GM12875 (cell line): ENCODE measurements at regions not wholly inside any gene's neighbourhood (a gene's known extent, or its start where the extent isn't known, plus 50 kb on each side); places are given as distances from the start of the nearest gene placed in this dataset.

ENCODE experiments used
- H3K4me3 ChIP-seq: one replicate; pipeline ENCODE4 v1.5.1; 2011; ENCODE audit warnings: low read depth, low read length, control low read depth
- TF ChIP-seq, protein P1 (sequence below): IDR thresholded peaks from 2 replicates; pipeline ENCODE4 v1.5.1; 2011; ENCODE audit warnings: low read depth, mild to moderate bottlenecking, control low read depth, inconsistent platforms, low read length, moderate library complexity, borderline replicate concordance; ENCODE audit not compliant: insufficient read depth

DNA sequence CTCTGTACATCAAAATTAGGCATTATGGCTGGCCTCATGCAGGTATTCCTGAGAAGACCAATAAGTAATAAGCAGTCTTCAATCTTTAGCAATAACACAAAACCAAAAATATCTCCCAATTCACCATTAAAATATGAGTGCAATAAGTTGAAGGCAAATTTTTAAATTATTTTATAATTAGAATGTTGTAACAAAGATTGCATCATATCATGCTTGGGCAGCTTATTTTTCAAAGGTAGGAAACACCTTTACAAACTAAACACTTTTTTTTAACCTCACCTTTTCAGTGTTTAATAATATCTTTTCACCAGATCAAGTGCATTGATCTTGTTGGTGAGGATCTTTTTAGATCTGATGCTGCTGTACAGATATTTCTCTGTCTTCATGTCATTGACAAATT lies 592.9 kb upstream of the PITX2 start:
- TF ChIP-seq, protein P1, sequence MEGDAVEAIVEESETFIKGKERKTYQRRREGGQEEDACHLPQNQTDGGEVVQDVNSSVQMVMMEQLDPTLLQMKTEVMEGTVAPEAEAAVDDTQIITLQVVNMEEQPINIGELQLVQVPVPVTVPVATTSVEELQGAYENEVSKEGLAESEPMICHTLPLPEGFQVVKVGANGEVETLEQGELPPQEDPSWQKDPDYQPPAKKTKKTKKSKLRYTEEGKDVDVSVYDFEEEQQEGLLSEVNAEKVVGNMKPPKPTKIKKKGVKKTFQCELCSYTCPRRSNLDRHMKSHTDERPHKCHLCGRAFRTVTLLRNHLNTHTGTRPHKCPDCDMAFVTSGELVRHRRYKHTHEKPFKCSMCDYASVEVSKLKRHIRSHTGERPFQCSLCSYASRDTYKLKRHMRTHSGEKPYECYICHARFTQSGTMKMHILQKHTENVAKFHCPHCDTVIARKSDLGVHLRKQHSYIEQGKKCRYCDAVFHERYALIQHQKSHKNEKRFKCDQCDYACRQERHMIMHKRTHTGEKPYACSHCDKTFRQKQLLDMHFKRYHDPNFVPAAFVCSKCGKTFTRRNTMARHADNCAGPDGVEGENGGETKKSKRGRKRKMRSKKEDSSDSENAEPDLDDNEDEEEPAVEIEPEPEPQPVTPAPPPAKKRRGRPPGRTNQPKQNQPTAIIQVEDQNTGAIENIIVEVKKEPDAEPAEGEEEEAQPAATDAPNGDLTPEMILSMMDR: no peak
- no peak overlapping the region for H3K4me3 ChIP-seq

DNA sequence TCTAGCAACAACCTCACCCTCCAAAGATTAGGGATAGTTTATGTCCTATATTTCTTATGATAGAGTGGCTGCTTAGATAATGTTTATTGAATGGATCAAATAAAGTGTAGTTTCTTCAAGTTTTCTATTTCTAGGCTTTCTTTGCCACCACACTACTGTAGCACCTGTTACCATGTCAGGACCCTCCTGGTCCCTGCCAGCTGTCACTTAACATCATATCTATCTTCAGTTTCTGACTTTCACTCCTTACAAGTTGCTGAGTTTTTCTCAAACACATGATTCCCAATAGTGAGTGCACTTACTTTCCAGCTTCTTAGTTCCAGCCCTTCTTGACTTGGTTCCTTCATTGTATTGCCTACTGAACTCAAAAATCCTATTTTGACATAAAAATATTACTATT lies 593.9 kb upstream of the PITX2 start:
- TF ChIP-seq, protein P1: no peak
- no peak overlapping the region for H3K4me3 ChIP-seq

DNA sequence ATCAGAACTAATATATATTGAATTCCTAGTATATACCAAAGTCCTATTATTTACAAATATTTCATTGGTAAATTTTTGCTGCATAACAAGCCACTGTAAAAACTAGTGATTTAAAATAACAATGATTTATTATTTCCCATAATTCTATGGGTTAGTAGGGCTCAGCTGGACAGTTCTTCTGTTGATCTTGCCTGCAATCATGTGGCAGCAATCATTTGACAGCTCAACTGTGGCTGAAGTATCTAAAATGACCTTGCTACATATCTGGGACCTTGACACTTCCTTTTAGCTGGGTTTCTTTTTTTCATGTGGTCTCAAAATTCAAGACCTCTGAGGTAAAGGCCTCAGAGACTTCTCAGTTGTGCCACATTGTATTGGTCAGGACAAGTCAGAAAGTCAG lies 598.5 kb upstream of the PITX2 start:
- TF ChIP-seq, protein P1: no peak
- no peak overlapping the region for H3K4me3 ChIP-seq

DNA sequence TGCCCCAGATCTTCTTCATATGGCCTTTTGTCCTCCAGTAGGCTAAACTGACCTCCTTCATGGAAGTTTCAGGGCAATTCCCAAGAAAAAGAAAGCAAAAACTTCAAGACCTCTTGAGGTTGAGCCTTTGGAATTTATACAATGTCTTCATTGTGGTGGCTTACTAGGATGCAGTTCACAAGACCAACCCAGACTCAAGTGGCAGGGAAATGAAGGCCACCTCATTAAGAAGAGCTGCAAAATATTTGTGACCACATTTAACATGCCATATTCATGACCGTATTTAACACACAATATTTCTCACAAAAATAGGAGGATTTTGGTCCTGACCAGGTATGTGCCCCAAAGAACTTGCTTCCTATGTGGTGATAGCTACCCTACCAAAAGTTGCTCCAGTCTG lies 605.5 kb upstream of the PITX2 start:
- H3K4me3 ChIP-seq: no peak overlapping the region
- TF ChIP-seq, protein P1: no peak

DNA sequence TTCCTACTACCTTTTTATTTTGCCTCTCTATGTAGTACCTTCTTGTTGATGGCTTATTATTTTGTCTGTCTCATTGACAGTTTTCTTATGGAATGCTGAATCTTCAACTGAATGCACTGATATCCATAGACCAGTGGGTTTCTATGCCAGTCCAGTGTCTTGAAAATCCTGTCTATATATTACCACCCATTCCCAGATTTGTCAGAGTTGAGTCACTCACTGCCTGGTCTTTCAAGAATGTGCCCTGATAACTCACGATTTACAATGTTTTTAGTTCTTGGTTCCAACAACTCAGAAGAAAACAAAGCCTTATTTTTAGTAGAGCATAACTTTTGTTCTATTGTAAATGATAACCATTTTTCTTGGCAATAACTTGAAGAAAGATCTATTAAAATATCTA lies 606.0 kb upstream of the PITX2 start:
- TF ChIP-seq, protein P1: no peak
- H3K4me3 ChIP-seq: no peak overlapping the region

DNA sequence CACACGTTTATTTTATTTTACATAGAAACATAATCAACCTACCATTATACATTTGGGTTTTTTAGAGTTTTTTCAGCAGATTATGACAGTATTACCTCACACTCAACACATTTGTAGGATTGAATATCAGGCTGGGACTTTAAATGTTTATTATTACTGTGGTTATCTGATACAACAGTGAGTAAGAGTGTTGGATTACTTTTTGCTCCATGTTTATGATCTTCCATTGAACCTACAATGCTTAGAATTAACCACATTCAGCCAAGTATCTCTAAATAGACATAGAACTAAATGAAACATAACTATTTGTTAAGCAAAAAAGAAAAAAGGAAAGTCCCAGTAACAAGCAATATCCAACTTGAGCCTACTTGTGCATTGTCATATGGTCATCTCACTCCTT lies 607.4 kb upstream of the PITX2 start:
- TF ChIP-seq, protein P1: no peak
- no peak overlapping the region for H3K4me3 ChIP-seq

DNA sequence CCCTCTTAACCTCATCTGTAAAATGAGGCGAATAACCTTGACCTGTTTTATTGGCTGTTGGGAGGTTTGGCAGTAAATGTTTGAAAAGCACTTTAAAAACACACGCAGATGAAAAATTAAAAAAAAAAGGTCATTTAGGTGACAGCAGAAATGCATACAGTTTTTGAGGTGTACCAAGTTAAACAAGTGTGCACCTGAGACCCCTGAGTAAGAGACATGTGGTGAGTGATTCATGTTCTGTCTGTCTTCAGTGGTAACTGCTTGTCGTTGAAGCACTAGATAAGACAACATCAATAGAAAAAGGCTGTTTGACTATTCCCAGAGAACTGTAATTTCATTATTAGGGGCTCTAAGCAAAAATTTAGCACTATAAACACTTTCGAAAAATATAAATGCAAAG lies 608.4 kb upstream of the PITX2 start:
- TF ChIP-seq, protein P1: no peak
- no peak overlapping the region for H3K4me3 ChIP-seq
